ENCODE measurements at regions not wholly inside any gene's neighbourhood (a gene's known extent, or its start where the extent isn't known, plus 50 kb on each side); places are given as distances from the start of the nearest gene placed in this dataset.

DNA sequence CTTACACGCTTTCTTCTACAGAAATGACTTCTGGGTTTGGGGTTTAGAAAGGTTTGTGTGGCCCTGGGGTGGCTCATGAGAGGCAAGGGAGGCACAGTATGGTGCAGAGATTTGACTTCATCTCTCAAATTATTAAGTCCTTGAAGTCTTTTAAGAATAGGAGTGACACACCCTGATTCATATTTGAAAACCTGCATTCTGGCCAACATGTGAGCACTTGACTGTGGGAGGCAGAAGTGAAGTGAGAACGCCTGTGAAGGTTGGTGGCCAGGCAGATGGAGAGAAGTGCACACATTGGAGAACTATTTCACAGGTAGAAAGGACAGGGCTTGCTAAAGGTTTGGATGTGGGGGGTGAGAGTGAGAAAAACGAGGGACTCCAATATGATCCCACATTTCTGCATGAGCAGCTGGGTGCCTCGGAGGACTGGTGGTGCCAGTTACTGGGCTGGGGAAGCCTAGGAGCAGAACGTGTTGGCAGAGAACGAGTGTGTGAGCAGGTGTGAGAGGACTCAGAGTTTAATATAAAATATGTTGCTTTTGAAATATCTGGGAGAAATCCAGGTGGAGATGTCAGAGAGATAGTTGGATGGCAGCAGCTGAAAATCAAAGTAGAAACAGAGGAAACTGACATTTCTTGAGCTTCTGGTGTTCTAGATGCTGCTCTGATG lies 240.0 kb upstream of the ADAMTSL1 start:
- no peaks in the 10 kb centered on the region for H3K4me1 ChIP-seq
- no peaks in the 10 kb centered on the region for H3K9me3 ChIP-seq
- no peak overlapping the region for H3K4me3 ChIP-seq
- intact Hi-C loops (cut with DNase I; ENCODE audit: low total_unique reads): no loop called here
- H3K27me3 ChIP-seq: no peaks in the 10 kb centered on the region
- TF ChIP-seq, protein P1, sequence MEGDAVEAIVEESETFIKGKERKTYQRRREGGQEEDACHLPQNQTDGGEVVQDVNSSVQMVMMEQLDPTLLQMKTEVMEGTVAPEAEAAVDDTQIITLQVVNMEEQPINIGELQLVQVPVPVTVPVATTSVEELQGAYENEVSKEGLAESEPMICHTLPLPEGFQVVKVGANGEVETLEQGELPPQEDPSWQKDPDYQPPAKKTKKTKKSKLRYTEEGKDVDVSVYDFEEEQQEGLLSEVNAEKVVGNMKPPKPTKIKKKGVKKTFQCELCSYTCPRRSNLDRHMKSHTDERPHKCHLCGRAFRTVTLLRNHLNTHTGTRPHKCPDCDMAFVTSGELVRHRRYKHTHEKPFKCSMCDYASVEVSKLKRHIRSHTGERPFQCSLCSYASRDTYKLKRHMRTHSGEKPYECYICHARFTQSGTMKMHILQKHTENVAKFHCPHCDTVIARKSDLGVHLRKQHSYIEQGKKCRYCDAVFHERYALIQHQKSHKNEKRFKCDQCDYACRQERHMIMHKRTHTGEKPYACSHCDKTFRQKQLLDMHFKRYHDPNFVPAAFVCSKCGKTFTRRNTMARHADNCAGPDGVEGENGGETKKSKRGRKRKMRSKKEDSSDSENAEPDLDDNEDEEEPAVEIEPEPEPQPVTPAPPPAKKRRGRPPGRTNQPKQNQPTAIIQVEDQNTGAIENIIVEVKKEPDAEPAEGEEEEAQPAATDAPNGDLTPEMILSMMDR (IDR thresholded peaks at IDR 0.05): no peak
- TF ChIP-seq POLR2AphosphoS5 (IDR thresholded peaks at IDR 0.05) (no peak), POLR2A (IDR thresholded peaks at IDR 0.05) (no peak)
- no peaks in the 10 kb centered on the region for H3K36me3 ChIP-seq
- DNase-seq (ENCODE audit: low spot score in 2 of 2): no peak
- H3K27ac ChIP-seq: no peak overlapping the region

DNA sequence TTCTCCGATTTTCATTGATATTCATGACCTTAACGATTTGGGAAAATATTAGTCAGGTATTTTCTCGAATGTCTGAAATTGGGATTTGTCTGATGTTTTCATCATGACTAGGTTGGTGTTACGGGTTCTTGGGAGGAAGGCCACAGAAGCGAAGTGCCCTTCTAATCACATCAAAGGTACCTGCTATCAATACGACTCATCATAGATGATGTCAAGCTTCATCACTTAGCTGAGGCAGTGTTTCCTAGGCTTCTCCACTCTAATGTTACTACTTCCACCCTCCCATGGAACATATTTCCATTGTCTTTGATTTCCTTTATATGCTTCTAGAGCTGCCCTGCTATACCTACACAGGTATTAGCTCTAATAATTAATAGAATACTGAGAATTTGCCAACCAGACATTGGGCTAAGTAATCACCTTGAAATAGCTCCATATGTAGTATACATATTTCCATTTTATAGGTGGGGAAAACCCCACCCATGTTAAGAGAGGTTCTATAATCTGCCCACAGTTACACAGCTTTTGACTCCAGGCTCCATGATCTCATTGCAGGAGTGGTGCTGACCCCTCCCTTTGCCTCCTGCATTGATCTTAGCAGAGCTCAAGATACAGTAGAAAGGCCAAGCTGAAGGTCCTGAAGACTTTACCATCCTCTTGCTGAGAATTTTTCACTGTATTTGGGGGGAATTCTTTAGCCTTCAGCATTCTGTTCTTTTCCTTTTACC lies 238.6 kb upstream of the ADAMTSL1 start:
- intact Hi-C loops (cut with DNase I; ENCODE audit: low total_unique reads): no loop called here
- no peak for DNase-seq (ENCODE audit: low spot score in 2 of 2)
- H3K27me3 ChIP-seq: no peaks in the 10 kb centered on the region
- TF ChIP-seq POLR2A (IDR thresholded peaks at IDR 0.05): no peak
- no peak for TF ChIP-seq POLR2AphosphoS5 (IDR thresholded peaks at IDR 0.05)
- TF ChIP-seq, protein P1 (IDR thresholded peaks at IDR 0.05): no peak
- no peaks in the 10 kb centered on the region for H3K4me1 ChIP-seq
- H3K9me3 ChIP-seq: no peaks in the 10 kb centered on the region
- no peak overlapping the region for H3K27ac ChIP-seq
- no peak overlapping the region for H3K4me3 ChIP-seq
- H3K36me3 ChIP-seq: no peaks in the 10 kb centered on the region

DNA sequence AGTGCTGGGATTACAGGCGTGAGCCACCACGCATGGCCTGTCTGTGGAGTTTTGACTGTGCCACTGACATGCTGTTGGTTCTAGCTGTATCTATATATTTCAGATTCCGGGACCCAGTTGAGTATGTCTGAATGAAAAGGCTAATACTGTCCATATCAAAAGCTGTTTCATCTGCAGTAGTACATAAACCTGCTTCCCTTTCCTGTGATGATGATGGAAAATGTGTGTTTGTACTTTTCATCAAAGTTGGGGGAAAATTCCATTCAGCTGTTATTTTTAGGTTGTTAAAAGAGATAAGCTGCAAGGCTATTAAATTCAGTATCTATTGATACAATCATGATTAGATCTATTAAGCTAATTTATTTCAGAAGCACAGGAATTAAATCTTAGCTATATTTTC lies 237.6 kb upstream of the ADAMTSL1 start:
- Histone ChIP-seq H3K4me3 (no peak overlapping the region), H3K27me3 (no peaks in the 10 kb centered on the region), H3K4me1 (no peaks in the 10 kb centered on the region), H3K27ac (no peak overlapping the region), H3K9me3 (no peaks in the 10 kb centered on the region), H3K36me3 (no peaks in the 10 kb centered on the region)
- DNase-seq (ENCODE audit: low spot score in 2 of 2): no peak
- intact Hi-C loops (cut with DNase I; ENCODE audit: low total_unique reads): no loop called here
- TF ChIP-seq POLR2AphosphoS5 (IDR thresholded peaks at IDR 0.05) (no peak), POLR2A (IDR thresholded peaks at IDR 0.05) (no peak)
- TF ChIP-seq, protein P1 (IDR thresholded peaks at IDR 0.05): no peak

DNA sequence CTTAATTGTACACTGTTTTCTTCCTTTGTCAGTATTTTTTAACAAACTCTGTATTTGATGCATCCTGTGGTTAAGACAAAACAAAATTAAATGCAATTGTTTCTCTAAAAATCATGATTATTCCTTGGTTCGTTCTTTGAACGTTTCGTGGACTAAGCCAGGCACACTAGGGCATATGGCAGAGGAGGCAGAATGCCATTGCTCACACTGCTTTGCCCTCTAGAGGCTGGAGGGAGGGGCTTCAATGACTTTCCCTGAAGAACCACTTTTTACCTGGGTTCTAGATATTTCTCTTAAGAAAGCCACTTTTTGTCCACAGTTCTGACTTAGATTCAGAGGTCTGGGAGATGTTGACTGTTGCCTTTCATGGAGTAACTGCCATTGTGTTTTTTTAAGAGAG lies 236.2 kb upstream of the ADAMTSL1 start:
- intact Hi-C loops (cut with DNase I; ENCODE audit: low total_unique reads): no loop called here
- H3K27me3 ChIP-seq: no peaks in the 10 kb centered on the region
- peaks cover 0 to 3% of the 10 kb centered on the region in 2 donors for H3K9me3 ChIP-seq
- H3K4me1 ChIP-seq: no peaks in the 10 kb centered on the region
- H3K36me3 ChIP-seq: no peaks in the 10 kb centered on the region
- no peak overlapping the region for H3K4me3 ChIP-seq
- TF ChIP-seq, protein P1 (IDR thresholded peaks at IDR 0.05): no peak
- no peak for TF ChIP-seq POLR2A (IDR thresholded peaks at IDR 0.05)
- no peak for TF ChIP-seq POLR2AphosphoS5 (IDR thresholded peaks at IDR 0.05)
- no peak overlapping the region for H3K27ac ChIP-seq
- no peak for DNase-seq (ENCODE audit: low spot score in 2 of 2)

DNA sequence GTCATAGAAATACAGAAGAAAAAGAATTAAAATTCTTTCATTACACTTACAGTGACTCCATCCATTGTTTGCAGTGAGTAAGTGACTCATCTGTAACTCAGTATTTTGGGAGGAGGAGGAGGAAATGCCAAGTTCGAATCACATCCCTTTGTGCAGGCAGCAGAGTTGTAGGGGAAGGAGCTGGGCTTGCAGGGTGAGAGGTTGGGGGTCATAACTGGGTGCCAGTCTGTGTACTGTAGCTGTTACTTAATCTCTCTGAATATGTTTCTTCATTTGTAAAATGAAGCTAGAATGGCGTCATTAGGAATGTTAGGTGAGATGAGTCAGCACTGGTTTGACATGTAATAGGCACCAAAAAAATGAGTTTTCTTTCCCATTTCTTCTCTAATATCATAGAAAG lies 235.7 kb upstream of the ADAMTSL1 start:
- Histone ChIP-seq H3K4me3 (no peak overlapping the region), H3K9me3 (peaks cover 0 to 7% of the 10 kb centered on the region in 2 donors), H3K27me3 (no peaks in the 10 kb centered on the region), H3K36me3 (no peaks in the 10 kb centered on the region), H3K27ac (no peak overlapping the region), H3K4me1 (no peaks in the 10 kb centered on the region)
- TF ChIP-seq, protein P1 (IDR thresholded peaks at IDR 0.05): no peak
- TF ChIP-seq POLR2A (IDR thresholded peaks at IDR 0.05) (no peak), POLR2AphosphoS5 (IDR thresholded peaks at IDR 0.05) (no peak)
- intact Hi-C loops (cut with DNase I; ENCODE audit: low total_unique reads): no loop called here
- no peak for DNase-seq (ENCODE audit: low spot score in 2 of 2)
